Transverse colon (tissue), 4 donors: ENCODE measurements at regions not wholly inside any gene's neighbourhood (a gene's known extent, or its start where the extent isn't known, plus 50 kb on each side); places are given as distances from the start of the nearest gene placed in this dataset.

ENCODE experiments used
- DNase-seq: peaks from one replicate; pipeline ENCODE4 v3.0.0-alpha.2; 2019
- H3K27ac ChIP-seq, 4 donors: fragments of 200-600 bp; sonication (generic); 2 replicates each; pipeline ENCODE4 v1.5.1; 2016 to 2018; ENCODE audit warnings: inconsistent platforms in 4 of 4
- H3K27me3 ChIP-seq: fragments of 200-600 bp; sonication (generic); 2 replicates; pipeline ENCODE4 v1.5.1; 2017; ENCODE audit warnings: inconsistent platforms
- H3K36me3 ChIP-seq, 4 donors: fragments of 200-600 bp; sonication (generic); 2 replicates each; pipeline ENCODE4 v1.5.1; 2017 to 2019; ENCODE audit warnings: inconsistent platforms in 4 of 4
- H3K4me1 ChIP-seq, 4 donors: fragments of 200-600 bp; sonication (generic); 2 replicates each; pipeline ENCODE4 v1.5.1; 2017 to 2020; ENCODE audit warnings: inconsistent platforms in 4 of 4
- H3K4me3 ChIP-seq, 4 donors: fragments of 200-600 bp; sonication (generic); 1 replicate in 1 of 4; 2 replicates in 3 of 4; pipeline versions ENCODE4 v1.5.1 to v1.6.1; 2017 to 2019; ENCODE audit warnings: inconsistent platforms in 4 of 4
- H3K9me3 ChIP-seq, 2 donors: fragments of 200-600 bp; sonication (generic); 2 replicates each; pipeline ENCODE4 v1.5.1; 2017 to 2019; ENCODE audit warnings: inconsistent platforms in 2 of 2
- EP300 ChIP-seq: sonication (generic); formaldehyde crosslinking; IDR thresholded peaks from one replicate; pipeline ENCODE4 v1.6.1; 2017; ENCODE audit warnings: antibody characterized with exemption, low read depth
- POLR2A ChIP-seq: fragments of 450-650 bp; IDR thresholded peaks from one replicate; pipeline ENCODE4 v1.6.1; 2016; ENCODE audit warnings: antibody characterized with exemption, mild to moderate bottlenecking, moderate library complexity
- POLR2AphosphoS5 ChIP-seq, 3 donors: sonication (generic); formaldehyde crosslinking; IDR thresholded peaks; one replicate each; pipeline ENCODE4 v1.6.1; 2016; ENCODE audit warnings: antibody characterized with exemption in 3 of 3
- WGBS, 2 donors: methylation state at CpG; one replicate each; pipeline ENCODE4 v1.1.5; 2018; ENCODE audit warnings: low coverage in 1 of 2; 5-methylcytosine and 5-hydroxymethylcytosine counted together
- in situ Hi-C, 4 donors: fragments of 200-750 bp; cut with MboI; loops; one replicate each; pipeline versions ENCODE4 v1.15.0 to v1.15.1; 2017; ENCODE audit warnings: low sequenced_read_pairs in 3 of 4, low pct_ligation_motif_present in 1 of 4, low pct_unique_long_range_greater_than_20kb in 1 of 4
- intact Hi-C: fragments of 100-400 bp; cut with DNase I; formaldehyde crosslinking; loops from one replicate; pipeline ENCODE4 v1.15.1; 2023; ENCODE audit warnings: low total_unique reads
- TF ChIP-seq, protein P1 (sequence below), 5 experiments: fragments of 200-600 bp in 3 of 5; fragments of 450-650 bp in 2 of 5; sonication (generic) in 3 of 5; IDR thresholded peaks; 1 replicate in 2 of 5; 2 replicates in 3 of 5; pipeline ENCODE4 v1.5.1; 2016 to 2017; ENCODE audit warnings: antibody characterized with exemption in 5 of 5, inconsistent platforms in 3 of 5, mild to moderate bottlenecking in 2 of 5, moderate library complexity in 1 of 5

DNA sequence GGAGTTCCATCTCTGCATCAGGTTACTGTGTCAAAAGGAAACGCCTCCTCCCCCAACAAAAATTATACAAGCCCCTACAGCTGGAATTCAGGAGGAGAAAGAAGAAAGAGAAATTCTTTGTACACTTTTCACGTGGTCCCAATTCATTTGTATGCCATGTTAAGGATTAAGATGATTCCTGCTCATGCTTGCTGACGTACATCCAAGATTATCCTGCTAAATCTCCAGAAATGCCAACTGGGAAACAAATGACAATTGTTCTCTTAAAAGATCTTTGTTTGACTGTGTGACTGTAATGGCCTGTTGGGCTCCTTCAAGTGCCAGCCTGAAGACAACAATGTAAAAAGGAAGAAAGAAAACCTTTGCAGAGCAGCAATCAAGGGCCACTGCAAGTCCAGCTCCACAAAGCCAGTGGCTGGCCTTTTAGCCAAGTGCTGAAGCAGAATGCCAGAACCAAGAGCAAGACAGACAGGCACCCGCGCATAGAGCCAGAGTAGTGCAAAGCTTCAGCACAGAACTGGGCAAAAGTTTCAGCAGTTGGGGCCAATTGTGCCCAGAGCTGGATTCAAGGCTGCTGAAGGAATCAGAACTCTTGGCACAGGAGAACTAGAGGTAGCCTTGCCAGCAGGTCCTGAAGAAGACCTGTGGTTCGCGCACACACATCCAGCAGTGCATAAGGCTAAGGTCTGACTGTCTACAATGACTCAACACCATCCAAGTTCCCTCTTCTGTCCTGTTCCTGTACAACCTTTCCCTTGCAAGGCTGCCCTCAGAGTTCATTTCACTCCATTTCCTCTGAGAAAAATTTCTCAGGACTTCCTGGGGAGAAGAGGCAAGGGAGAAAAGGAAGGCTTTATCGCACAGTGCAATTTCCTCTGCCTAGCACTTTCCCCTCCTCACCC, 209.7 kb upstream of the BMP4 start:
- no peak for TF ChIP-seq POLR2AphosphoS5 (IDR thresholded peaks at IDR 0.05)
- TF ChIP-seq EP300: no peak
- TF ChIP-seq, protein P1, sequence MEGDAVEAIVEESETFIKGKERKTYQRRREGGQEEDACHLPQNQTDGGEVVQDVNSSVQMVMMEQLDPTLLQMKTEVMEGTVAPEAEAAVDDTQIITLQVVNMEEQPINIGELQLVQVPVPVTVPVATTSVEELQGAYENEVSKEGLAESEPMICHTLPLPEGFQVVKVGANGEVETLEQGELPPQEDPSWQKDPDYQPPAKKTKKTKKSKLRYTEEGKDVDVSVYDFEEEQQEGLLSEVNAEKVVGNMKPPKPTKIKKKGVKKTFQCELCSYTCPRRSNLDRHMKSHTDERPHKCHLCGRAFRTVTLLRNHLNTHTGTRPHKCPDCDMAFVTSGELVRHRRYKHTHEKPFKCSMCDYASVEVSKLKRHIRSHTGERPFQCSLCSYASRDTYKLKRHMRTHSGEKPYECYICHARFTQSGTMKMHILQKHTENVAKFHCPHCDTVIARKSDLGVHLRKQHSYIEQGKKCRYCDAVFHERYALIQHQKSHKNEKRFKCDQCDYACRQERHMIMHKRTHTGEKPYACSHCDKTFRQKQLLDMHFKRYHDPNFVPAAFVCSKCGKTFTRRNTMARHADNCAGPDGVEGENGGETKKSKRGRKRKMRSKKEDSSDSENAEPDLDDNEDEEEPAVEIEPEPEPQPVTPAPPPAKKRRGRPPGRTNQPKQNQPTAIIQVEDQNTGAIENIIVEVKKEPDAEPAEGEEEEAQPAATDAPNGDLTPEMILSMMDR (IDR thresholded peaks at IDR 0.05): no peak
- TF ChIP-seq POLR2A: no peak
- H3K27ac ChIP-seq: no peak overlapping the region
- H3K27me3 ChIP-seq: no peaks in the 10 kb centered on the region
- H3K9me3 ChIP-seq: no peaks in the 10 kb centered on the region
- H3K36me3 ChIP-seq: no peaks in the 10 kb centered on the region
- no peak overlapping the region for H3K4me3 ChIP-seq
- DNase-seq: no peak
- intact Hi-C loops (no loop called here), in situ Hi-C loops (no loop called here)
- 89 to 100% methylated on average over 3 to 8 of the region's 8 CpGs for WGBS, 2 donors
- peaks cover 0 to 7% (median 0%) of the 10 kb centered on the region in 4 donors for H3K4me1 ChIP-seq

DNA sequence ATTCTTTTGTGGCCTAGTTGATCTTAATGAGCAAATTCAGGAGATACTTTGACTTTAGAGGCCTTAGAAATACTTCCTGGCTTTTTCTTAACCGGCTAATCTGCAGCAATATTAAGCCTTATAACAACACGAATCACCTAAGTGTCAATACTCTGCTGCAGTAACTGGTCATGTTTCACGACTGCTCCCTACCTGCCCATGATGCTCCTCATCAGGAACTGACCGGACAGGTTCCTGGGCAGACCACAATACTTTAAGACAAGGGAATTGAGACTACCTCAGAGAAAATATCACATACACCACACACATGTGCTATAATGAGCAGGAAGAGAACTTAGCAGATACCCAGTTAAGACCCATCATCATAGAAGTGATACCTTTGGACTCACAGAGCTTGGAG, 211.9 kb upstream of the BMP4 start:
- TF ChIP-seq EP300 (no peak), POLR2A (no peak), POLR2AphosphoS5 (IDR thresholded peaks at IDR 0.05) (no peak)
- TF ChIP-seq, protein P1 (IDR thresholded peaks at IDR 0.05): no peak
- no peaks in the 10 kb centered on the region for H3K27me3 ChIP-seq

DNA sequence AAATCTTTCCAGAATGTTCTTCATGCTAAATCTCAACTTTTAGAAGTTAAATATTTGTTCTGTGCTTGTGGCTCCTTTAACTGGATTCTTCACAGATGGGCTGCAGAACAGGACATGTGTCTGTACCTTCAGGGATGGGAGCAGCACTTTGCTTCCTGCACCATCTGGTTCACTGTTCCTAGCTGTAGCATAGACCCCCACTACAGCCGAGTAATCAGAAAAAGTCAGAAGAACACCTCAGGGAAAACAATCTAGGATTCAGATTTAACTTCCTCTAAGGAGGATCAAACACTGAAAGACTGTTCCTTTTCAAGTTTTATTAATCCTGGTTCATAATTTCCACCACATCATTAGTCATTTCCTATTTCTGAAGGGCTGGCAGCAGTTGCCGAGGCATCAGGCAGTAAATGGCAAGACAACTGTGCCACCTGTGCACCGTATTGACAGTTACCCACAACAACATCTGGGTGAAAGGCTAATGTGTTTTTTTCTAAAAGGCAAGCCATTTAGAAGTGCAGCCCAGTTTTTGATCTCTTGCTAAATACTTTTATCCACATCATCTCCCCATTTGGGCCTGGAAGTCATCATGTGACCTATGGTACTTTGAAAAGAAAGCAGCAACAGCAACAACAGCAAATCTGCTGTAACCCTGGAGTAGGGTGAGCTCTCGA, 212.8 kb upstream of the BMP4 start:
- Histone ChIP-seq H3K27ac (no peak overlapping the region), H3K9me3 (no peaks in the 10 kb centered on the region), H3K4me1 (peaks cover 0 to 17% (median 6%) of the 10 kb centered on the region in 4 donors), H3K36me3 (no peaks in the 10 kb centered on the region), H3K27me3 (no peaks in the 10 kb centered on the region), H3K4me3 (no peak overlapping the region)
- no peak for TF ChIP-seq POLR2AphosphoS5 (IDR thresholded peaks at IDR 0.05)
- TF ChIP-seq, protein P1 (IDR thresholded peaks at IDR 0.05): no peak
- no peak for TF ChIP-seq POLR2A
- no peak for TF ChIP-seq EP300
- DNase-seq: no peak
- intact Hi-C loops: no loop called here
- in situ Hi-C loops: no loop called here
- WGBS, 2 donors: 34 to 44% methylated on average over 4 of the region's 4 CpGs

More for the DNA sequence above, 211.9 kb upstream of the BMP4 start:
- Histone ChIP-seq H3K4me3 (no peak overlapping the region), H3K9me3 (no peaks in the 10 kb centered on the region), H3K4me1 (peaks cover 0 to 9% (median 2%) of the 10 kb centered on the region in 4 donors), H3K36me3 (no peaks in the 10 kb centered on the region), H3K27ac (no peak overlapping the region)
- intact Hi-C loops: no loop called here
- no peak for DNase-seq
- in situ Hi-C loops: no loop called here
- WGBS, 2 donors: 67 to 69% methylated on average over 3 to 4 of the region's 4 CpGs

DNA sequence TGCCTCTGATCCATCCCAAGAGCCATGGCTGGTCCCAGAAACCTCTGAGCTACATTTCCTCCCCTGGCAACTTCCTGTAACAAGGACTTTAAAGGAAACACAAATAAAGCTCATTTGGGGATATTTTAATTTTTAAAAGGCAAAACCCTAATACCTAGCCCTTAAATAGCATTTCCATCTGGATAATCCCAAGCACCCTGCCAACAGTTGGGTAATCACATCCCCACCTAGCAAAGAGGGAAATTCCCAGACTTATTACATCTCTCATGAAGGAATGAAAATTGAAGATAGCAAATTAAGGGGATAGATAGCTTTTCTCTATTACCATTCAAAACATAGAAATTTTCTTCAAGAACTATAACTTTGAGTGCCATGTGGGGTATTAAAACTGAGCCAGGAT, 213.7 kb upstream of the BMP4 start:
- Histone ChIP-seq H3K4me1 (peaks cover 0 to 20% (median 8%) of the 10 kb centered on the region in 4 donors), H3K4me3 (no peak overlapping the region), H3K9me3 (no peaks in the 10 kb centered on the region), H3K27ac (no peak overlapping the region), H3K27me3 (no peaks in the 10 kb centered on the region), H3K36me3 (no peaks in the 10 kb centered on the region)
- DNase-seq: no peak
- no peak for TF ChIP-seq POLR2A
- no peak for TF ChIP-seq EP300
- TF ChIP-seq POLR2AphosphoS5 (IDR thresholded peaks at IDR 0.05): no peak
- TF ChIP-seq, protein P1 (IDR thresholded peaks at IDR 0.05): no peak
- in situ Hi-C loops: no loop called here
- intact Hi-C loops: loop anchor here (10.0 kb wide), 2 partner anchors 216 to 626 kb away; partner anchors contain the start of gene BMP4
